CD8-positive, alpha-beta memory T cell (primary cell): ENCODE measurements at regions not wholly inside any gene's neighbourhood (a gene's known extent, or its start where the extent isn't known, plus 50 kb on each side); places are given as distances from the start of the nearest gene placed in this dataset.
A peak's percentile ranks its signal among the peaks of the same experiment; 100 is the strongest.

ENCODE experiments used
- CTCF ChIA-PET: fragments of 350-600 bp; sonication (Branson Sonifier 250); formaldehyde crosslinking; loops from one replicate; lab custom pipeline; 2021; ENCODE audit warnings: antibody characterized with exemption; lab: Charles Lee
- POLR2A ChIA-PET: fragments of 350-600 bp; sonication (Branson Sonifier 250); formaldehyde crosslinking; loops from one replicate; lab custom pipeline; 2021; ENCODE audit warnings: antibody characterized with exemption; lab: Charles Lee
- DNase-seq, 5 donors: peaks; one replicate each; pipeline versions ENCODE4 v3.0.0 to v3.0.0-alpha.2; 2020 to 2022; ENCODE audit warnings: mixed read lengths in 1 of 5
- H3K27ac ChIP-seq: one replicate; pipeline ENCODE4 v1.7.0; 2013; ENCODE audit warnings: low read depth, mild to moderate bottlenecking, low read length, moderate library complexity
- H3K27me3 ChIP-seq: 2 replicates; pipeline ENCODE4 v1.7.0; 2013; ENCODE audit warnings: low read length, mild to moderate bottlenecking; ENCODE audit not compliant: insufficient read depth, poor library complexity, severe bottlenecking
- H3K36me3 ChIP-seq: 2 replicates; pipeline ENCODE4 v1.7.0; 2013; ENCODE audit warnings: mild to moderate bottlenecking, low read length, moderate library complexity; ENCODE audit not compliant: insufficient read depth
- H3K4me1 ChIP-seq: 2 replicates; pipeline ENCODE4 v1.7.0; 2013; ENCODE audit warnings: mild to moderate bottlenecking, low read length, moderate library complexity; ENCODE audit not compliant: insufficient read depth
- H3K4me3 ChIP-seq: 2 replicates; pipeline ENCODE4 v1.7.0; 2013; ENCODE audit warnings: mild to moderate bottlenecking, low read length
- H3K9me3 ChIP-seq: 2 replicates; pipeline ENCODE4 v1.7.0; 2013; ENCODE audit warnings: mild to moderate bottlenecking, low read length
- H3K27ac Mint-ChIP-seq, 8 donors: one replicate each; pipeline ENCODE4 v1.8.0; 2020 to 2021; ENCODE audit warnings: mixed read lengths in 8 of 8, mild to moderate bottlenecking in 6 of 8, inconsistent platforms in 3 of 8, moderate library complexity in 3 of 8
- H3K27me3 Mint-ChIP-seq, 2 donors: one replicate each; pipeline ENCODE4 v1.8.0; 2020 to 2021; ENCODE audit warnings: mixed read lengths in 2 of 2, mild to moderate bottlenecking in 1 of 2, moderate library complexity in 1 of 2
- H3K36me3 Mint-ChIP-seq, 3 donors: one replicate each; pipeline ENCODE4 v1.8.0; 2020 to 2021; ENCODE audit warnings: mixed read lengths in 3 of 3, inconsistent platforms in 1 of 3, mild to moderate bottlenecking in 1 of 3
- H3K4me1 Mint-ChIP-seq, 3 donors: one replicate each; pipeline ENCODE4 v1.8.0; 2020 to 2021; ENCODE audit warnings: mixed read lengths in 3 of 3, inconsistent platforms in 1 of 3, mild to moderate bottlenecking in 1 of 3
- H3K4me3 Mint-ChIP-seq, 7 donors: one replicate each; pipeline ENCODE4 v1.8.0; 2020 to 2021; ENCODE audit warnings: mixed read lengths in 7 of 7, mild to moderate bottlenecking in 6 of 7, moderate library complexity in 4 of 7, inconsistent platforms in 2 of 7
- H3K9me3 Mint-ChIP-seq, 5 donors: one replicate each; pipeline ENCODE4 v1.8.0; 2020 to 2022; ENCODE audit warnings: mixed read lengths in 5 of 5, mild to moderate bottlenecking in 3 of 5, moderate library complexity in 2 of 5, inconsistent platforms in 1 of 5

DNA sequence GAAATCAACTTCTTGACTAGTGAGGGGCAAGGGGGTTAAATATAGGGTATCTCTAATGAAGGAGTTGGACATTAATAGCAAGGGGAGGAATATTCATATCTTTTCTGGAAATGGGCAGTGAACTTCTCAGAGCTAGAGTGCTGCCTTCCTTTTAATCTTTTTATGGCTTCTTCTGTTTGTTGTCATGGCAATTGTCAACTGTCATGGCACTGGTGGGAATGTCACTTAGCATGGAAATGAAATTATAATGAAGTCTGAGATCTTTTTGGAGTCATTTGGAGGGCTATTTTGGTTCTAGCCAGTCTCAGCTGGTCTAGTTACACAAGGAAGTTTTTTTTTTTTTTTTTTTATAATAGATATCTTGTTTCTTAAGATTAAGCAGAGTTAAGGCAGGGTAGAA, 250.2 kb downstream of the AASDHPPT start:
- ChIA-PET CTCF (no interaction called here), POLR2A (no interaction called here)
- DNase-seq: no peak
- H3K36me3 ChIP-seq: no peaks in the 10 kb centered on the region
- H3K27me3 ChIP-seq: no peaks in the 10 kb centered on the region
- no peaks in the 10 kb centered on the region for H3K4me1 Mint-ChIP-seq
- no peak overlapping the region for H3K4me3 Mint-ChIP-seq
- H3K27ac ChIP-seq: no peak overlapping the region
- no peaks in the 10 kb centered on the region for H3K9me3 ChIP-seq
- peak overlapping the region in 1 of 8 donors; percentile 16 for H3K27ac Mint-ChIP-seq
- H3K36me3 Mint-ChIP-seq: no peaks in the 10 kb centered on the region
- H3K4me1 ChIP-seq: no peaks in the 10 kb centered on the region
- H3K4me3 ChIP-seq: no peak overlapping the region
- H3K9me3 Mint-ChIP-seq: peaks cover 0 to 3% (median 2%) of the 10 kb centered on the region in 5 donors
- no peaks in the 10 kb centered on the region for H3K27me3 Mint-ChIP-seq

DNA sequence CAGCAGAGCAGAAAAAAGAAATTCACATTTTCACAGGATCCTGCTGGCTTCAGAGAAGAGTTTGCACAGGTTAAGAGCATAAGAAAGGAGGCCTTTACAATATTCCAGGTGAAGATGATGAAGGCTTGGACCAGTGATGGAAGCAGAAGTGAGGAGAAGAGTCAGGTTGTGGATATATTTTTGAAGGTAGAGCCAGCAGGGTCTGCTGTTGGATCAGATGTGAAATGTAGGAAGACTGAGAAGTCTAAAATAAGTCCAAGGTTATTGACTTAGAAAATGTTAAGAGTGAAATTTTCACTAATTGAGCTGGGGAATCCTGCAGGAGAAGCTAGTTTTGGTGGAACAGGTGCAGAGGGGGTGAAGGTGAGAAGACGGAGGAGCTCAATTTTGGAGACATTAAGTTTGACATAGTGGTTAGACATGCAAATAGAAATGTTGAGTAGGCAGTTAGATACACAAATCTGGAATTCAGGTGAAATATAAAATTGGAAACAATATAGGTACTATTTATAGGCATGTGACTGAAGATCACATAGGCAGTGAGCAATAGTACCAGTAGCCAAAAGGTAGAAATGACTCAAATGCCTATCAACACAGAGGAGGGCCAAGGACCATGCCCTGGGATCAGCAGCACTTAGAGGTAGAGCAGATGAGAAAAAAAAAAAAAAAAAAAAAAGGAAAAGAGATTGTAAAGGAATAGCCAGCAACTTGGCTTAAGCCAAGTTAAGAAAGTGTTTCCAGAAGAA, 252.0 kb downstream of the AASDHPPT start:
- H3K27me3 ChIP-seq: no peaks in the 10 kb centered on the region
- peaks cover 0 to 3% (median 2%) of the 10 kb centered on the region in 5 donors for H3K9me3 Mint-ChIP-seq
- no peaks in the 10 kb centered on the region for H3K36me3 Mint-ChIP-seq
- no peaks in the 10 kb centered on the region for H3K4me1 Mint-ChIP-seq
- H3K9me3 ChIP-seq: no peaks in the 10 kb centered on the region
- DNase-seq: no peak
- no peaks in the 10 kb centered on the region for H3K36me3 ChIP-seq
- no peak overlapping the region for H3K27ac Mint-ChIP-seq
- H3K4me1 ChIP-seq: no peaks in the 10 kb centered on the region
- H3K4me3 ChIP-seq: no peak overlapping the region
- ChIA-PET CTCF (no interaction called here), POLR2A (no interaction called here)
- H3K27me3 Mint-ChIP-seq: no peaks in the 10 kb centered on the region
- no peak overlapping the region for H3K4me3 Mint-ChIP-seq
- no peak overlapping the region for H3K27ac ChIP-seq

DNA sequence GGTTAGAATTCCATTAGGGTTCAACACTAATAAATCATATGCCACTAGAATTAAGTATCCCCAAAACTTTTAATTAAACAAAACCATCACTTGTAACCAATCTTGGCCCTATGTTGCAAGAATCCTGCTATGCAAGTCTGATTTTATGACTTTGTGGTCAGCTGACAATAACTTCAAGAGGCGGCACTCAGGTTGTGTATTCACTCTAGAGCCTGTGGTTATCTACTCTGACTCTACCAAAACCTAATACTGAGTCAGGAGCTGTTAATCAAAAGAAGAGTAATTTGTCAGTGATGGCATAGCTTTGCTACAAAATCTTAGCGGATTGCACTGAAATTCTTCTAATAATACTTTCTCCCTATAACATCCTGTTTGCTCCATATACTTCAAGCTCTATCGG, 253.7 kb downstream of the AASDHPPT start:
- Histone ChIP-seq H3K27me3 (no peaks in the 10 kb centered on the region), H3K27ac (no peak overlapping the region), H3K9me3 (no peaks in the 10 kb centered on the region), H3K4me3 (no peak overlapping the region), H3K36me3 (no peaks in the 10 kb centered on the region), H3K4me1 (no peaks in the 10 kb centered on the region)
- Mint-ChIP-seq H3K4me3 (no peak overlapping the region), H3K27me3 (no peaks in the 10 kb centered on the region), H3K36me3 (no peaks in the 10 kb centered on the region), H3K27ac (no peak overlapping the region), H3K4me1 (no peaks in the 10 kb centered on the region), H3K9me3 (peaks cover 0 to 3% (median 2%) of the 10 kb centered on the region in 5 donors)
- DNase-seq: no peak
- POLR2A ChIA-PET: no interaction called here
- CTCF ChIA-PET: no interaction called here

DNA sequence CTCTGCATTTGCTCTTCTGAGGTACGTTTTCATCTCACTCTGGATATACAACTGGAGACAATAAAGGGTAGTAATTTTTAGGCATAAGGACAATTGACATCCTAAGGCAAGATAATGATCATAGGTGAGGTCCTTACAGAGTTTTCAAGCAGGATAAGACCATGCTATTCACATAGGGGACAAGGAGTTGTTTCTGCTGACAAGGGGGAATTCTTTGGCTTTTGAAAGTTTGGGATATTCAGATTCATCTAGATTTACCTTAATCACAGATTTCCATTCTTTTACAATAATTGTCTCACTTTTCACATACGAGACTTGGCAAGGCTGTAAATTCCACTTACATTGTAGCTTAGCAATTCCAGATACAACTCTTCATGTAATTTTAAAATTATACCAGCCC, 256.2 kb downstream of the AASDHPPT start:
- ChIA-PET CTCF (no interaction called here), POLR2A (no interaction called here)
- DNase-seq: no peak
- Histone ChIP-seq H3K4me1 (no peaks in the 10 kb centered on the region), H3K9me3 (no peaks in the 10 kb centered on the region), H3K27me3 (no peaks in the 10 kb centered on the region), H3K36me3 (no peaks in the 10 kb centered on the region), H3K4me3 (no peak overlapping the region), H3K27ac (no peak overlapping the region)
- H3K9me3 Mint-ChIP-seq: peaks cover 0 to 3% (median 0%) of the 10 kb centered on the region in 5 donors
- H3K4me3 Mint-ChIP-seq: no peak overlapping the region
- no peaks in the 10 kb centered on the region for H3K27me3 Mint-ChIP-seq
- no peaks in the 10 kb centered on the region for H3K36me3 Mint-ChIP-seq
- no peaks in the 10 kb centered on the region for H3K4me1 Mint-ChIP-seq
- H3K27ac Mint-ChIP-seq: no peak overlapping the region

DNA sequence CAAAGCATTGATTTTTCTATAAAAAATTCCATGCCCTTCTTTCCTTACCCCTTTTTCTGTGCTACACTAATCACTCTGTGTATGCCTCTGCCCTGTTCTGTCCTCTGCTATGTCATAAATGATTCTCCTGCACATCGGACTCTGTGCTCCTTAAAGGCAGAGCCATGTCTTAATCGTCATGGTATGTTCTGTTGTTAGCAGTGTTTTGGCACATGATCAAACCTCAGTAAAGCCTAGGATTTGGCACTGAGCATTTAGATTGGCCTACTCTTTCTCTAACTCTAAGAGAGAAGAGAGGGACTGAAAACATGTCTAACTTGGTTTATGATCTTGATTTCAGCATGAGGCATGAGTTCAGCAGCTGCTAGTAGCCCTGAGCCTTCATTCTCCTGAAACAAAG, 266.9 kb downstream of the AASDHPPT start:
- CTCF ChIA-PET: no interaction called here
- H3K27me3 Mint-ChIP-seq: peaks cover 0 to 1% of the 10 kb centered on the region in 2 donors
- H3K4me3 Mint-ChIP-seq: no peak overlapping the region

DNA sequence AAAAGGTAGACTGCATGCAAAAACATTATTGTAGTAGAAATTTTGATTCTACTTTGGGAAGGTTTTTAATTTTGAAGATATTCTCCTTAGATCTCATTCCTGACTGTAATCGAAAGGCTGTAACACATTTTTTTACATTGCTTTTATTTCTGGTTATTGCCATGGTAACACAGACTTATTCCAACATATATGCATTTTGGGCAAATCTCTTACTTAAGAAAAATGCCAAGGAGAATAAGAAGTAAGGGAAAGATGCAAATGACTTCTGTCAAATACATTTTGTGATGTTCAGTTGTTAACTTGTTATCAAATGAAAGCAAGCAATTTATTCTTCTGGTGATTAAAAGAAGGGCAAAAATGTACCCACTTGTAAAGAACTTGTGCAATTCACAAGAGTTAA, 267.5 kb downstream of the AASDHPPT start:
- Histone ChIP-seq H3K4me1 (no peaks in the 10 kb centered on the region), H3K4me3 (no peak overlapping the region), H3K27ac (no peak overlapping the region), H3K9me3 (no peaks in the 10 kb centered on the region), H3K36me3 (no peaks in the 10 kb centered on the region), H3K27me3 (no peaks in the 10 kb centered on the region)
- Mint-ChIP-seq H3K4me3 (no peak overlapping the region), H3K36me3 (no peaks in the 10 kb centered on the region), H3K27ac (no peak overlapping the region), H3K9me3 (peaks cover 0 to 9% (median 0%) of the 10 kb centered on the region in 5 donors), H3K4me1 (no peaks in the 10 kb centered on the region), H3K27me3 (peaks cover 0 to 1% of the 10 kb centered on the region in 2 donors)
- ChIA-PET CTCF (no interaction called here), POLR2A (no interaction called here)
- DNase-seq: no peak

More for the DNA sequence above, 266.9 kb downstream of the AASDHPPT start:
- no peak overlapping the region for H3K27ac Mint-ChIP-seq
- peaks cover 0 to 4% (median 0%) of the 10 kb centered on the region in 5 donors for H3K9me3 Mint-ChIP-seq
- no peaks in the 10 kb centered on the region for H3K36me3 Mint-ChIP-seq
- Histone ChIP-seq H3K36me3 (no peaks in the 10 kb centered on the region), H3K4me1 (no peaks in the 10 kb centered on the region), H3K4me3 (no peak overlapping the region), H3K27ac (no peak overlapping the region), H3K27me3 (no peaks in the 10 kb centered on the region), H3K9me3 (no peaks in the 10 kb centered on the region)
- no peak for DNase-seq
- POLR2A ChIA-PET: no interaction called here
- no peaks in the 10 kb centered on the region for H3K4me1 Mint-ChIP-seq

DNA sequence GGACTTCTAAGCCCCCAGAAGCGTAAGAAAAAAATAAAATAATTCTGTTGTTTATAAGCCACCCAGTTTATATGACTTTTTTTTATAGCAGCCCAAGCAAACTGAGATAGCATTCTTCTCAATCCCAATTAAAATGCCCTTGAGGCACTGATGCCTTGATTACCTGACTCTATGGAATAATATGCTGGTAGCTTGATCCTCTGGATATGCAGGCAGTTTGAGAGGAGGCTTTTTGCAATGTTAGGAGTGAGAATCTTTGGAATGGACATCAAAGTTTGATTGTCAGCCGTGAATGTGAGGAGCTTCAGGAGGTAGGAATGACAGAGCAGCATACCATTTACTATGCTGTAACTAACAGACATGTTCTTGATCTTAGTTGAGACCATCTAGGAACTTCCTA, 275.6 kb downstream of the AASDHPPT start:
- peaks cover 0 to 6% (median 0%) of the 10 kb centered on the region in 5 donors for H3K9me3 Mint-ChIP-seq
- POLR2A ChIA-PET: no interaction called here
- Histone ChIP-seq H3K4me3 (no peak overlapping the region), H3K36me3 (no peaks in the 10 kb centered on the region), H3K4me1 (no peaks in the 10 kb centered on the region), H3K9me3 (no peaks in the 10 kb centered on the region), H3K27ac (no peak overlapping the region), H3K27me3 (no peaks in the 10 kb centered on the region)
- H3K27ac Mint-ChIP-seq: no peak overlapping the region
- H3K36me3 Mint-ChIP-seq: no peaks in the 10 kb centered on the region
- DNase-seq: no peak
- H3K27me3 Mint-ChIP-seq: no peaks in the 10 kb centered on the region
- no peak overlapping the region for H3K4me3 Mint-ChIP-seq
- CTCF ChIA-PET: no interaction called here
- no peaks in the 10 kb centered on the region for H3K4me1 Mint-ChIP-seq

DNA sequence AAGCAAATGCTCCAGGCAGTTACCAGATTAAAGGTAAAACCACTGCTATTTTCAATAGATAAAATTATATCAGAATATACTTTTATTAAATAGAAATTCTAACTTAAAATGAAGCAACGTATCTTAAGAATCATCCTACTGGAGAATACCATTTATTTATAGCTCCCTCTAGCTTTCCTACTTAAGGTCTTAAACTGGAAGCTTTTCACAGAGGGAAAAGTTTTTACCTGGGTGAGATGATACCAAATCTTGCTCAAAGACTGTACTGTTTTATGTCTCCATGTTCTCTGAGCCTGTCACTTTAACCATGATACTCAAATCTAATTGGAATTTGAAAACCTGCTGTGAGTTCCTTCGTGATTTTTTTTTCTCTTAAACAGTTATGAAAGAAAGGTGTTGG, 291.8 kb downstream of the AASDHPPT start:
- Histone ChIP-seq H3K4me3 (no peak overlapping the region), H3K36me3 (no peaks in the 10 kb centered on the region), H3K4me1 (no peaks in the 10 kb centered on the region), H3K9me3 (no peaks in the 10 kb centered on the region), H3K27me3 (no peaks in the 10 kb centered on the region), H3K27ac (no peak overlapping the region)
- H3K4me3 Mint-ChIP-seq: no peak overlapping the region
- no peaks in the 10 kb centered on the region for H3K36me3 Mint-ChIP-seq
- H3K27me3 Mint-ChIP-seq: no peaks in the 10 kb centered on the region
- ChIA-PET POLR2A (no interaction called here), CTCF (no interaction called here)
- DNase-seq: no peak
- peaks cover 0 to 7% (median 2%) of the 10 kb centered on the region in 5 donors for H3K9me3 Mint-ChIP-seq
- H3K27ac Mint-ChIP-seq: peak overlapping the region in 1 of 8 donors; percentile 29
- no peaks in the 10 kb centered on the region for H3K4me1 Mint-ChIP-seq
